GM19023 (cell line): ENCODE measurements at regions not wholly inside any gene's neighbourhood (a gene's known extent, or its start where the extent isn't known, plus 50 kb on each side); places are given as distances from the start of the nearest gene placed in this dataset.
"Not testable (repeated sequence)": the region's sequence is repeated elsewhere in the genome, so short reads cannot be mapped to it uniquely, and the experiment has no call there.

ENCODE experiments used
- ATAC-seq: cut with Tn5 transposase; IDR thresholded peaks from one replicate; pipeline ENCODE4 v1.9.1; 2021; ENCODE audit warnings: mild to moderate bottlenecking, moderate library complexity; ENCODE audit not compliant: unreplicated experiment

GRCh38 chr15:84094720-84095119, 140.9 kb upstream of the GOLGA6L4 start:
- not testable (repeated sequence) for ATAC-seq

- not testable (repeated sequence) for ATAC-seq
These were observed 138.5 kb upstream of the GOLGA6L4 start for GRCh38 chr15:84097053-84097452.

DNA sequence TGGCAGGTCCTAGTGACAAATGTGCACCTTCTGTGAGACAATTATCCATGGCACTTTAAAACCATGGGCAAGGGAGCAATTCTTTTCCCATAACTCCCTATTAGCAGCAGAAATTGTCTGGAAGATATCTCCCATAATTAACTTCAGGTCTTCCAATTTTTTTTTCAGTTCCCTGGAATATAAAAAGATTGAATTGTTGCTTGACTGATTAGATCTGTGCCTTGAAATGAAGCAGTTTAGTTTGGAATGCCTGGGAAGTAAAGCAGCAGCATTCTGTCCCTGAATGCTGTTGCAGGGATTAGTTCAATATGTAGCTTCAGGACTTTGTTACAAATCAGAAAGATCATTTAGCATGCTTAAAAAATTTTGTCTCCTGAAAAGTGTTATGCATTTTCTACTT, 137.0 kb upstream of the GOLGA6L4 start:
- ATAC-seq: no peak

DNA sequence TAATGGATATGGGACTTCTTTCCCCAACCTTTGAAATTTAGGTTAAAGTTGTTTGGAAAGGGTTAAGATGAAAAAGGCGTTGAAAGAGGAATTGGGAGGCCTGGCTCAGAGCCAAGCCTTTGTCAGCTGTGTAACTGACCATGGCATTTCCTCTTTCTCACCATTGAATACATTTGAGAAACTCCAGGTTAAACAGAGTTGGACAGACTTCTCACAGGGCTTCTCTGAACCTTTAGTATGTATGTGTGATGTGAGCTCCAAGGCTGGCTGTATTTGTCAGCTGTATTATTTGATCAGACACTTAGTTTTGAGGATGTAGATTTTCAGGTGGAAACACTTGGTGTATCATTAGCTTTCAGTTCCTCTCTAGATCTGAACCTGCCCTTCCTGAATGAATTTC, 136.4 kb upstream of the GOLGA6L4 start:
- ATAC-seq: no peak

DNA sequence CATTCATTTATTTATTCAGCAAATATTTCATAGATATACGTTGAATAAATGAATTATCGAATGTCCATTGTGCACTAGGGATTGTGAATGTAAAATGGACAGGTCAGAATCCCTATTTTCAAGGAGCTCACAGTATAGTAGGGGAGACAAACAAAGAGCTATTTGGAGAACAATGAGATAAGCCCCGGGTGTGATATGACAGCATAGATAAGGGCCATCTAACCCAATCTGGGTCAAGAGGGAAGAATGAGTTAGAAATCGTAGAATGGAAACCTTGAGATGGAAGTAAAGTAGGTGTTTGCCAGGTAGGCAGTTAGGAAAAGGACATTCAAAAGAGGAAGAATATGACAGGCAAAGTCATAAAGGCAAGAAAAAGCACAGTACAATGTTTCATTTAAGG, 132.2 kb upstream of the GOLGA6L4 start:
- no peak for ATAC-seq

DNA sequence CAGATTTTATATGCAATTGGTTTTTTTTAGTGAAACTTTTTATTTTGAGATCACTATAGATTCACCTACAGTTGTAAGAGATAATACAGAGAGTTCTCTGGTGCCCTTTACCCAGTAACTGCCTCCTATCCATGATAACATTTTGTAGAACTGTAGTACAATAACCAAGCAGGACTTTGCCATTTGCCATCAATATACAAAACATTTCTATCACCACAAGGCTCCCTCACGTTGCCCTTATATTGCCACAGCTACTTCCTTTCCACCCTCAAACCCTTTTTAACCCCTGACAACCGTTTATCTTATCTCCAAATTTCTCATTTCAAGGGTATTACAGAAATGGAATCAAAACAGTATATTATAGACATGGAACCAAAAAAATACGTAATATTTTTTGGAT, 130.7 kb upstream of the GOLGA6L4 start:
- no peak for ATAC-seq

DNA sequence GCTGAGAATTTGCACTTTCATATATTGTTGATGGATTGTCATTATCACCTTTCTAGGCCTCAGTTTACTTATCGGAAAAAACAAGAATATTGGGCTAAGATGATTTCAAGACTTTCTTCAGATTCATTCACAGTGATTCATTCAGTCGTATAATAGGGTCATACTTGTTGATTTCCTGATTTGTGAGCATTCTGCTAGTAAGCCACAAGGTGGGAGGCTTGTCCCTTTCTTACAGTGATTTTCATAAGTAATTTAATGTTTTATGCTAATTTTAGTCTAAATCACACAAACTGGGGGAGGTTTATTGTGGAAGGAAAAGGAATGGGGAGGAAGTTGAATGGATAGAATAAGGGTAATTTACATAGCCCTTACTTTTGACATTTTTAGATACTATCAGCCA, 126.8 kb upstream of the GOLGA6L4 start:
- ATAC-seq: no peak

DNA sequence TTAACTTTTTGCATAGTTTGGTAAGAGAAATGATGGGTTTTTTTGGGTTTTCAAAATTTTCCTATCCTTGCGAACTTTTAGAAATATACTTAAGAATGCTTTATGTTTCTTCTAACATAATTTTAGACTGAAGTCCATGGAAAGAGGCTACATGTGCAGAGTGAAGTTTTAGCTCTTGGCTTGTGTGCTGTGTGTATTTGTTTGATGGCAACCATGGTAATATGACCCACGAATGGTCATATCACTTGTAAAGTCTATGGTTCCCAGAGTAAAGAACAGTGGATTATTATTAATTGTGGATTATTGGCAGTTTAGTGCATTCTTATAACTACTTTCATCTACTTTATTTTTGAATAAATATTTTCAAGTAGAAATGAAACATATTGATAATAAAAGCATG, 124.0 kb upstream of the GOLGA6L4 start:
- ATAC-seq: no peak

DNA sequence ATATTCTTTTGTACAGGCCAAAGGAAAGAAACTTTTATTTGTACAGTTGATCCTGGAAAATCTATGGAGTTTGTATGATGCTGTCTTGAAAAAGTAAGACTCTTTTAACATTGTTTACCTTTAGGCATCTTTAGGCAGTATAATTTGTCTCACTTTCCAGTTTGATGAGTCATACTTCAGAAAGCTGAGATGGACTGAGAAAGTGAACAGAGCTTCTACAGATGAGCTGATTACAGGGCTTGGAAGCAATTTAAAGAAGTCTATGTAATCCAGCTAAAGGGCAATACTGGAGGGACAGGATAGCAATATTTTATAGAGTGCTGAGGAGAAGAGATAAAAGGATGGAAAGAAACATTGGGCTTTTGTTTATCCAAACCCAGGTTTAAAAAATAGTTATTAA, 123.5 kb upstream of the GOLGA6L4 start:
- ATAC-seq: no peak

DNA sequence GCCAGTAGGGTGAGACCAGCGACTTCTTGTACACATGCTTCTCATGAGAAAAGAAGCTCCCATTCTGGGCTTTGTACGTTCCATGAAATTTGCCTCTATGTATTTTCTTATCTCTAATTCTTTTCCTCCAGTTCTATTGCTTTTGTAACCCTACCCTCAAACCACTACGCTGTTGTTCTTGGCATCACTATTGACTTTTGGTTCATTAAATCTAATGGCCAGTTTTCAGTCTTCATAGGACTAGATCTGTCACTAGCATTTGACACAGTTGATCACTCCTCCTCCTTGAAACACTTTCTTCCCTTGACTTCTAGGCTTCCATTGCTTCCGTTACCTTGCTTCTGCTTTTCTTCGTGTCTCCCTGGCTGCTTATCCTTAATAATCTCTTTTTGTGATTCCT, 121.7 kb upstream of the GOLGA6L4 start:
- ATAC-seq: no peak

GRCh38 chr15:84114680-84115079, 120.9 kb upstream of the GOLGA6L4 start:
- ATAC-seq: not testable (repeated sequence)

DNA sequence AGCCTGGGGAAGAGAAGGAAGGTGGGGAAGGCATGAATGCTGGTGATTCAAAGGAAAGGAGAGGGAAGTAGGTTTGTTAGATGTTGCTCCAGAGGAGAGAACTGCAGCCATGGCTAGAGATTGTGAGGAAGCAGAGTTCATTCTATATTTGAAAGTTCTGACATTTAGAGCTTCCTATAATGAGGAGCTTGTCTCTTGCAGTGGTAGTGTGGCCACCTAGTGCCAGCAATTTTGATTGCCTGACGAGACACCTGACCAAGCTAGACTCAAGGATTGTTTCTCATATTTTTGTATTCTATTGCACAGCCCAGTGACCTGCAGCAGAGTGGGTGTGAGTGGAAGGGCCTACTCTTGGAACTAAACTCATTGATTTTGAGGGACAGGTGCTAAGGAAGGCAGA, 116.2 kb upstream of the GOLGA6L4 start:
- not testable (repeated sequence) for ATAC-seq

- ATAC-seq: not testable (repeated sequence)
These were observed 114.7 kb upstream of the GOLGA6L4 start for GRCh38 chr15:84120903-84121302.

DNA sequence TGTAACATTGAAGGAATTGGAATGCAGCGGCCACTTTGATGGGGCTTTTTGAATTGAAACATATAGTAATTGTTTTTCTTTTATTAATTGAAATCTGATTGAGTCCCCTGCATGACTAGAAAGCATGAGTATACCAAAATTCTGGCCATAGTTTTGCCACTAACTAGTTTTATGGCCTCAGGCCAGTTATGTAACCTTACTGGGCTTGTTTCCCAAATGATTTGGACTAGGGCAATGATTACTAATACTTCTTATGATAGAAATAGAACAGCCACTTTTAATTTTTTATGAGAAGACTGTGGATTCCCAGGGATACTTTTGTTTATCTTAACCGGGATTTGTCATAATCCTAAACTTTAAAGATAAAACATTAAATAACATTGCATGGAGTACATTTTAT, 106.9 kb upstream of the GOLGA6L4 start:
- ATAC-seq: not testable (repeated sequence)

DNA sequence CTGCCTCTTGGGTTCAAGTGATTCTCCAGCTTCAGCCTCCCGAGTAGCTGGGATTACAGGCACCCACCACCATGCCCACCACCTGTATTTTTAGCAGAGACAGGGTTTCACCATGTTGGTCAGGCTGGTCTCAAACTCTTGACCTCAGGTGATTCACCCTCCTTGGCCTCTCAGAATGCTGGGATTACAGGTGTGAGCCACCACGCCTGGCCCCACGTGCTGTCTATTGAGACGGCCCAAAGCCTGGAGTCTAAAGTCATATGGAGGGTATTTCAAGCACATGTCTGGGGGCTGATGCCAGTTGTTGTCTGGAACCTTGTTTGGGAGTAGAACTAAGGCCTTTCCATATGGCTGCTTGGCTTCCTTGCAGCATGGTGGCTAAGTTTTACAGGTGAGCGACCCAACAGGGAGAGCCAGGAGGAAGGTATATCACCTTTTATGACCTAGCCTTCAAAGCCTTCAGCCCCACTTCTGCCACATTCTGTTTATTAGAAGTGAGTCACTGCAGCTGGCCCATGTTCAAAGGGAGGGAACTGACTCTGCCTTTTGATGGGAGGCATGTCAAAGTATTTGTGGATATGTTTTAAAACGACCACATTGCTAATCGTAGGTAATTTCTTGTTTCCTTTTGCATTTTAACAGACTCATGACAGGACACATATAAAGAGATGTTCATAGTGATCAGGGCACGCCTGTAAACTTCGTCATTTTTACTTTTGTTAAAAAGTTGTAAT, 105.3 kb upstream of the GOLGA6L4 start:
- ATAC-seq: not testable (repeated sequence)

DNA sequence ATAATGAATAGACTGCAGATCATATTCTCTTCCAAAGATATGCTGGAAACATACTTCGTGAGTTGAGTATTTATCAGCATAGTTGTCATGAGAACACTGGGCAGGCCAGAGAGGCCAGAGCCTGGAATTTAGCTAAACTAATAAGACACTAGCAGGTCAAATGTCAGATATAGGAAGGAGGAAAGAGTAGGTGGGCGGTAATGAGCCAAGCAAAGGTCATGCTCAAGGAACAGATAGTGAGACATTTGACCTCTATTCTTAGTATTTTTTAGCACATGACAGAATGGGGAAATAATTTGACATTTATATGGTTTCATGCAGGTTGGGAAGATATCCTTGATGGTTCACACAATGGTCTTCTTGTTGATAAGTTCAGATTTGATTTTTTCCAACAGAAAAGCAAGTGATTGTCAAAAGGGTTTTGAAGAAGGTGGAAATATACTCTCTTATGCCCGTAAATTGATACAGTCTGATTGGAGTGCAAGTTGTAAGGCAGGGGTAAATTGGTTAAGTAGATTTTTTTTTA, 99.6 kb upstream of the GOLGA6L4 start:
- not testable (repeated sequence) for ATAC-seq

GRCh38 chr15:84142888-84143337, 92.7 kb upstream of the GOLGA6L4 start:
- peak; percentile 99 for ATAC-seq

DNA sequence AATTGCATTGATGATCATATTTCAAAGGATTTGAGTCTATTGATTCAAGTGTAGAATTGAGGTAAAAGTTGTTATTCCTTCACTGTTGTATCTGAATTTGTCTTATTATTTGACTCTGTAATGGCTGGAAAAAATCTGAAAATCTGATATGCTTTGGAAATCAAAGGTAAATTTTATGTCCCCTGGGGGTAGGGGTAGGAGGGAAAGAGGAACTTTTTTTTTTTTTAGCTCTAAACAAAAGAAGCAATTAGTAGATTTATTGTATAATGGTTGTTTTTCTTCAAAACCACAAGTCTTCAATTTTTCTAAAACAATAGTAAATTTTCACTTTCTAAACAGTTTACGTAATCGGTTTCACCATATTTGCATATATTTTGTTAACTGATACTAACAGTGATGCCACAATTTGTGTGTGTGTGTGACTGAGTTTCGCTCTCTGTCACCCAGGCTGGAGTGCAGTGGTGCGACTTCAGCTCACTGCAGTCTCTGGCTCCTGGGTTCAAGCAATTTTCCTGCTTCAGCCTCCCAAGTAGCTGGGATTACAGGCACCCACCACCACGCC, 91.7 kb upstream of the GOLGA6L4 start:
- ATAC-seq: no peak

- ATAC-seq: not testable (repeated sequence)
These were observed 90.6 kb upstream of the GOLGA6L4 start for GRCh38 chr15:84144946-84145345.

- ATAC-seq: not testable (repeated sequence)
These were observed 89.3 kb upstream of the GOLGA6L4 start for GRCh38 chr15:84146299-84146698.

GRCh38 chr15:84147307-84147706, 88.3 kb upstream of the GOLGA6L4 start:
- ATAC-seq: not testable (repeated sequence)

DNA sequence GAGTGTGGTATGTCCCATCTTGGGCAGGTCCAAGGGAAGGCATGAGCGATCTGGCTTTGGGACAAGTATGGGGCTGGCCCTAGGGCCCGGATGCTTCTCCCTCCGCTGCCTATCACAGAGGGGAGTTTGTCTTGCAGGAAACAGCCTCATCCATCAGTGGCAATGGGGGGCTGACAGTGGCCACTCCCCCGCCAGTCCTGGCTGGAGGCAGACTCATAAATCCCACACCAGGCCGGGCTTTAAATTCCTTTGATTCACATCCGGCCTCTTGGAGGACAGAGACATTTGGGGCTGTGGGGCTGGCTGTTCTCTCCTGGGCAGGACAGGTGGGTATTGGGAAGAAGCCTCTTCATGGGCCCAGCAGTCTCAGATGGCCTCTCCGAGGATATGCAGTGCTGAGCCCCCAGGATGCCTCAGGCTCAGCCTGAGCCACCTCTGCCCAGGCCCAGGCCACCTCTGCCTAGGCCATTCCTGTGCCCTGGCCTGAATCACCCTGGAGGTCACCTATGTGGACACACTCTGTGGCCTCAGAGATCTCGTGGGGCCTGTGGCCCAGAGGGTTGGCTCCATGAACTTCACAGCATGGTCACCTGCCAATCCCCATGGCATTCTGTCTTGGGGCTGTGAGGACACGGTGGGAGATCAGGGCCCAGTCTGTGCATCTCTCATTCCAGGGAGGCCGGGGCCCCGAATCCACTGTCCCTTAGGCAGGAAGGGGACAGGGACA, 84.2 kb upstream of the GOLGA6L4 start:
- ATAC-seq: no peak
